HG03060 (cell line): ENCODE measurements at regions not wholly inside any gene's neighbourhood (a gene's known extent, or its start where the extent isn't known, plus 50 kb on each side); places are given as distances from the start of the nearest gene placed in this dataset.
"Not testable (repeated sequence)": the region's sequence is repeated elsewhere in the genome, so short reads cannot be mapped to it uniquely, and the experiment has no call there.

Experiments
- ATAC-seq: cut with Tn5 transposase; IDR thresholded peaks from one replicate; pipeline ENCODE4 v1.9.1; 2021; ENCODE audit warnings: low read depth, moderate number of reproducible peaks; ENCODE audit not compliant: unreplicated experiment

DNA sequence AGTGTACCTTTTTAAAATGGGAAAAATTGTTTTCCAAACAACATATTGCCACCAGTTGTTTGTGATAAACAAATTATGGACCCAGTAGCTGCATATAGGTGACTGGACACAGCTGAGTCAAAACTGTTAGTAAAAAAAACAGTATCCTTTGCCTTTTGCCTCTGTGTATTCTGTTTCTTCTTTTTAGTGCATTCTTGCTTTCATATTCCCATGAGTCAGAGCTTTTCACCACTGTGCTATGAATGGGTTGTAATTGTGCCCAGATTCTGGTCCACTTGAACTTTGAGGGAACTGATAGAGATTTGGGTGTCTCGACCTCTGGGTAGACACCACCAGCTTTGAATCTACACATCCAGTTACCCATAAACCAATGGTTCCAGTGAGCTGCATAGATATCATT is 1441.9 kb upstream of the ZEB2 start:
- ATAC-seq = no peak

DNA sequence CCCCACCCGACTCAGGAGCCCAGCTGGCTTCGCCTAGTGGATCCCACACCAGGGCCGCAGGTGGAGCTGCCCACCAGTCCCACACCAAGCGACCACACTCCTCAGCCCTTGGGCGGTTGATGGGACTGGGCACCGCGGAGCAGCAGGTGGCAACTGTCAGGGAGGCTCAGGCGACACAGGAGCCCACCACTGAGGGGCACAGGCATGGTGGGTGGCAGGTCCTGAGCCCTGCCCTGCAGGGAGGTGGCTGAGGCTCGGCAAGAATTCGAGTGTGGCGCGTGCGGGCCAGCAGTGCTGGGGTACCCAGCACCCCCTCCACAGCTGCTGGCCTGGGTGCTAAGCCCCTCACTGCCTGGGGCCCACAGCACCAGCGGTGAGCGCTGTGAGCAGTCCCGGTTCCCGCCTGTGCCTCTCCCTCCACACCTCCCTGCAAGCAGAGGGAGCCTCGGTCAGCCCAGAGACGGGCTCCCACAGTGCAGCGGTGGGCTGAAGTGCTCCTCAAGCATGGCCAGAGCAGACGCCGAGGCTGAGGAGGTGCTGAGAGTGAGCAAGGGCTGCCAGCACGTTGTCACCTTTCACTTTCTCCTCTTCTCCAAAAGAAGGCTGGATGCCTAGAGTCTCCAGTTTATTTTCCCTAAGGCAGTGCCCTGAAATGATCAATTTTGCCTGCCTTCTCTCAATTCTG is 1440.7 kb upstream of the ZEB2 start:
- ATAC-seq = no peak

DNA sequence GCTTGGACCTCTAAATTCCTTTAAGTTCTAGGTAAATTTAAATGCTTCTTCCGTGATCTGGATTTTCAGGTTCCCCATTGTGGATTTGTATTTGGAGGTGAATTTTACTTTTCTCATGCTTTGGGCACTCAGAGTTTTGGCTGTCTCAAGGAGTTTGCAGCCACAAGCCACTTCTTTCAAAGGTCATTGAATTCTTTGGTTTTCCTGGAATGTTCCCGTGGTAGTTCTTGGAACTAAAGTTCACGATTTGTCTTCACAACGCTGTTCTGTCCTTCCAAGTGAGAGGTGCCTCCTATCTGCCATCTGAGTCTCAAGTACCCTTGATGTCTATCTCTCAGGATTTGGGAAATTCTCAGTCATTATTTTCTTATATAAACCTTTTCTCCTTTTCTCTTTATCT is 1438.7 kb upstream of the ZEB2 start:
- no peak for ATAC-seq

DNA sequence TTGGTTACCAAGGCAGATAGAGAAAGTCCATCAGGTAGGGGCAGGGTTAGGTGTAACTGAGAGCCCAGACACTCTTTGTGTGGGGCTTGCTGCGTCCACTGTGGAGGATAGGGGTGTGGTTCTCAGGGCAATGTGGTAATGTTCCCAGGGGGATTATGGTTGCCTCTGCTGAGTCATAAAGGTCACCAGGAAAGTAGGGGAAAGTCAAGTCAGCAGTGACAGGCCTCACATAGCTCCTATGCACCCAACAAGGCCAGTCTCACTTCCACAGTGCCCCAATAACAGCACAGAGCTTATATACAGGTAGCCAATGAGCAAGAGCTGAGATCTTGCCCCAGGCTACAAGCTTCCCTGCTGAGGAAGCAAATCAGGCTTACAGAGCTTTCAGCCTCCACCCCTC is 1438.0 kb upstream of the ZEB2 start:
- ATAC-seq = peak; percentile 52

DNA sequence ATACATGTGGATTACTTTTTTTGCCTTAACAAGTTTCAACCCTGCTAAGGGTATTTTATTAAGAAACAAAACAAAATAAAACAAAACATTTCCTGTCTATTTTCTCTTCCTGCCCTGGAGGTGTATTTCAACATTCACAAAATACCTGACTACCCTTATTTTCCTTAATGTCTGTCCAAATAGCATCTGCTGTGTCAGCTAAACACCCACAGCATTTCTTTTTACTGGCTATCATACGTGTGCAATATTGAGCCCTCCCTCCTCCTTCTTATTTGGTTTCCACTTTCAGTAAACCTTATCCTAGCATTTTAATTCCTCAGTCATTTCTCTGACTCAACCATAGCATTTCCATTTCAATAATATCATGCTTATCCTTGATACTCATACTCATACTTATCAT is 1420.0 kb upstream of the ZEB2 start:
- ATAC-seq = no peak

DNA sequence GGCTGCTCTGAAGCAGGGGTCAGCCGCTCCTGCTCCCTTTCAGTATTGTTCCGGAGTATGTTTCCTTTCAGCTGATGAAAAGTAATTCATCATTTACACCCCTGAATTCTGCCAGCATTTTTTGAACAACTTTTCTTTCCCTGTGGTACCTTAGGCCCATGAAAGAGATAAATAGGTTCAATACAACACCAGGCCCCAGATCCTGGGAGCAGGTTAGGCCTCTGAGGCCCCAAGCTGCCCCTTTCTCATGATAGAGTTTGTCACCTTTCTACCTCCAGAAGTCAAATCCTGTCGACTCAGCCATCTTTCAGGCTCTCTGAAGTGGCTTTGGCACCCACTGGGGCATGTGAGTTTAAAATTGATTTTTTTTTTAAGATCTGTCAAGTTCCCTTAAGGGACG is 1415.1 kb upstream of the ZEB2 start:
- ATAC-seq = no peak

DNA sequence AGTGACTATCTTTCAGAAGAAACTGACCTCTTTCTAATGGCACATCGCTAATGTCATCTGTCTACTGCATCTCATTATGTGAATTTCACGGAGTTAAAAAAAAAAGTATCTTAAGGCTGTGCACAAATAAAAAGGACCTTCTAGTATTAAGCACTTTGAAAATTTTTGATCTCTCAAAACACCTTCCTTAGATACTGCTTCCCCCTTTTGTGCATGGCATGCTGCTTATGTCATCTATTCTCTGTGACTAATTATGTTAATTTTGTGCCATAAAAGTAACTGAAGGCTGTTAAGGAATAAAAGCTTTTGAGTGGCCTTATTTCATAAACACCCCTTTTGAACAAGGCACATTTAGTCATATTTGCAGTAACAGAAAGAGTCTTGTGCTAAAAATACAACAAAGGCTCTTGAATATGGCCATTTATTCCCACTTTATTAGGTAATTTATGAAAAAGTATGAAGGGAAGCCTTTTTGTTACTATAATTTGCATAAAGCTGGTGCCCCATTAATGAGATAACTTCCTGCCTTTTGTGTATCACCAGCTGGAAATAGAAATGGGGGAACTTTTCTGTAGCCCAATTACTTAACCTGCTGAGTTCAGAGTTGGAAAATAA is 1412.0 kb upstream of the ZEB2 start:
- no peak for ATAC-seq

DNA sequence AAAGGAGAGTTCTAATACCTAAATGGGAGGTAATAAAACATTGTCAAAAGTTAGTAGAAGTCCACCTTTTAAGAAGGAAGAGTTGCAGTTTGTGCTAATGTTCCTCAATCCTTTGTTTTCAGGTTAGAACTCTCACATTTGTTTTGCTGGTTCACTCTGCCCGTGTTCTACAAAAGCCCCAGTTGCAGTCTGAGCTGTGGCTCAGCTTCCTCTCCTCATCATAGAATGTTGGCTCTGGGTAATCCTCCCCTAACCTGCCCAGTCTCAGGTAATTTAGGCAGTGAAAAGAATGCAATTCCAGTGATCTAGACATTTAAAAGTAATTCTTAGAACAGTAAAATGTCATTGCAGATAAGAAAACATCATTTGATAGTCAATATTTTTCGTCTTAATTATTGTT is 1410.4 kb upstream of the ZEB2 start:
- no peak for ATAC-seq

DNA sequence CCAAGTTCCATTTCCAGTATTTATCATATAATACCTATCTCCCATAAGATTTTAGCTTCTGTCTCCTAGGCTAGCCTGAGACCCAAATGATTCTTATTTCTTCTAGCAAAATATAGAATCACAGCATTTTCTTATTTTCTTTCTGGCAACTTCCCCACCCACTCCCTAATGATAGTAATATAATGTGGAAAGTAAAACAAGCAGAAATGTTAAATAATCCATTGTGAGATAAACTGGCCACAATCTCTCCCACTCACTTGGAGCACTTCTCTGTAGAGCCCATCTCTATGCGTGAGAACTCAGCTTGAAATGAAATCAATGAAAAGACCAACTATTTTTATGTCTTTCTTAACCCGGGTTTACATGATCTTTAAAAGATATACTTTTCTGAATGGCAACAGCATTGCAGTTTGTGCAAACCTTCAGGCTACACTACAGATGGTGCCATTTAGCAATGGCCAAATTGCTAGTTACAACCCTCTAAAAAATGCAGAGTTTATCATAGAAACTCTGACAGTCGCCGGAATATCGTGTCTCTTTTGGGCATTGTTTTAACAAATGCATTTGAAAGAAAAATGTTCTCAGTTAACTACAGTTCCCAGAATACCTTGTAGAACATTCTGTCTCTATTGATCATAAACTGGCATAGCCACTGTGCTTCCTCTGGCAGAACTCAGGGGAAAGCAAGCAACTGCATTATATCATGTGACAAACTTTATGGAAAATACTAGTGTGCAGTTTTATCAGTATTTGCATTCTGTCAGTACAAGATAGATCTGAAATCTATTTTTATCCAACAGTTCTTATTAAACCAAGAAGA is 1407.4 kb upstream of the ZEB2 start:
- ATAC-seq = no peak

DNA sequence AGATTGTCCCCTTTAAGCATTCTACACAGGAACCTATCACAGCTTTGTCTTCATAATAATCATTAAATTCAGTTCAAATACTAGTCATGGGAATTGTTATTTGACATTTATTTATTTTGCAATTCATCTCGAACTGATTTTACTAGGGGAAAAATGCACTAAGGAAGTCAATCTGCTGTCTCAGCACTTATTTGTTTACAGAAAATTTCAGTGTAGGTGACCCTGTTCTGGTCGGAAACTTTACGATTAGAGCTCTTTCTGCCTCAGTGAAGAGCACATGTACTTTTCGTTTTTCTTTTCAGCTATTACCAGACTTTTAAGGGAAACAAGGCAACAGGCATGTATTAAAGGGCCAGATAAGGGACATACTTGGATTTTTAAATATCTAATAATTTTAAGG is 1405.7 kb upstream of the ZEB2 start:
- no peak for ATAC-seq

DNA sequence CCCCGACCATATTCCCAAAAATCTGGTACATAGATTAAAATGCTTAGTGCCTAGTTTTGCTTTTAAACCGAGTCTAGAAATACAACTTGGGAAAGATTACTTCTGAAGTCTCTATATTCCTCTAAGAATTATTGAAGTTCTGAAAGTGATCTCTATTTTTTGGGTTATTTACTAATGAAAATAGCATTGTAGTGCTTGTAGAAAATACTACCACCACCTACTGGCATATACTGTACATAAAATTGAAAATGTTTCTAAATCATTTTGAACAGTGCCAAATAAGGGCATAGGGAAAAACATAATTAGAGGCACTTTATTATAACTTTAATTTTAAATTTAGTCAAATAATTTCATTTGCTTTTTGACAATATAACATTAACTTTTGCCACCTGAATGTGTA is 1399.6 kb upstream of the ZEB2 start:
- ATAC-seq = no peak

DNA sequence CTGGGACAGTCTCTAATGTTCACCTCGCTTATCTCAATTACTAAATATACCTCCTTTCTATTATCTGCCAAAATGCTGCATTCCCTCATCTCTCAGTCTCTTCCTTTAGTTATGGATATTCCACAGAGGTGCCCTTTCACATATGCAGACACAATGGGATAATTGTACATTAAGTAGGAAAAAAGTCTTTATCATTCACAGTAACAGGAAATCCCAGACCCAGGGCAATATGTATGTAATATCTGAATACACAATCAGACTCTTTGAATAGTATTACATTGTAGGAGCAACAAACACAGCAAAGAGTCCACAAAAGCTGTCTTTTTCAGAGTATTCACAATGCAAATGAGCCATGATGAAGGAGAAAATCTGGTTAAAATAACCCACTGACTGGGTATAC is 1399.0 kb upstream of the ZEB2 start:
- ATAC-seq = no peak

DNA sequence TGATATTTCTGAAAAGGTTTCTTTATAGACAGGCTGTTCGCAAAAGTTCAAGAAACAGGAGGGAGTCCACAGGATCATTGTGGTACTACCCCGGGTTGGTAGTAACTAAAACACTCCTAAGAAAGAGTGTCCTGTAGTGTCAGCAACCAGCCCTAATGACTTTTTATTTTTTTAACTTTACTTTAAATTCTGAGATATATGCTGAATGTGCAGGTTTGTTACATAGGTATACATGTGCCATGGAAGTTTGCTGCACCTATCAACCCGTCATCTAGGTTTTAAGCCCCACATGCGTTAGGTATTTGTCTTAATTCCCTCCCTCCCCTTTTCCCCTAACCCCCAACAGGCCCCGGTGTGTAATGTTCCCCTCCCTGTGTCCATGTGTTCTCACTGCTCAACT is 1396.9 kb upstream of the ZEB2 start:
- no peak for ATAC-seq

DNA sequence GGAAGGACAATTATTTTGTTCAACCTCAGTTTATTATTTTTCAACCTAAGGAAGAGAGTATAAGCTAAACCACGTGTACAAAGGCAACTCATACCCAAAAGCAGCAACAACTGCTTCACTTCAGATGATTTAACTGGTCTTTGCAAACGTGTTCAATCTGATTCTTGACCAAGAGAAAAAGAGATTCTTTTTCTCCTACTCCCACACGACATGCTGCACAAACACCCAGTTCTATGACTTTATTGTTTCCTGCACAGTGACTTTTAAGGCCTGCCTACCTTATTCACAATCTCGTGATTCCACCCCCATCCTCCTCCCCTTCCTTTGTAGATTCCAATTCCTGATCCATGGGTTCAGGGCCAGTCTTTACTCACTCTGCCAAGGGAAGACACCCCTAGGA is 1394.8 kb upstream of the ZEB2 start:
- ATAC-seq = no peak

DNA sequence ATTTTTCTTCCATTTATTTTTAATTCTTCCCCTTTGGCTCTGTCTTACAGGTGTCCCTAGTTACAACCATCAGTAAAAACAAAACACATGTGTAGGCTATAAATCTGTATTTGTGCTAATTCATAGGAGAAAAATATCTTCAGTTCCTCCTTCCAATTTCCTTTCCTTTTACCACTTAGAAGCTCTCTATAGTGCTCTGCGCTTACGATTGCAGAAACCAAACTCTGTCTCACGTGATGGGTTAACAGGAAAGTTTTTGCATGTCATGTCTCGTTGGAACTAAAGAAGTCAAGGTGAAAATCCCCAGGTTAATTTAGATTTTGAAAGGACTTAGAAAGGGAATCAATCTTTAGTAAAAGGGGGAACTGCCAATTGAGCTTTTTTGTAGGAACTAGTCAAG is 1390.5 kb upstream of the ZEB2 start:
- ATAC-seq = peak; percentile 46

DNA sequence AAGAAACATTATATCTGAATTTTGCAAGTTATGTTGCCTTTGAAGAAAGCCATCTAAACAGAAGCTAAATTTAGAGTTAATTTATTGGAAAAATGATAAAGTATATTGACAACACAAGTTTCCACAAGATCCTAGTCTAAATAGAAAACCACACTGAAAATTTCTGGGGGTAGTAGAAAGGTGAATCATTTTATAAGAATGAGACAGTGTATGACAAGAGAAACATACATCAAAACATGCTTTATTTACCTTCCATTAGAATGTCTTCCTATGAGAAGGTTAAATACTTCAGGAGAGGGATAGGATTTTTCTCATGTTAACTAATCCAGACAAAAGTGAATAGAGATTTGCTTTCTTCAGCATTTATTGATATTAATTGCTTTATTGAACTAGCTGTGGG is 1389.8 kb upstream of the ZEB2 start:
- ATAC-seq = no peak

DNA sequence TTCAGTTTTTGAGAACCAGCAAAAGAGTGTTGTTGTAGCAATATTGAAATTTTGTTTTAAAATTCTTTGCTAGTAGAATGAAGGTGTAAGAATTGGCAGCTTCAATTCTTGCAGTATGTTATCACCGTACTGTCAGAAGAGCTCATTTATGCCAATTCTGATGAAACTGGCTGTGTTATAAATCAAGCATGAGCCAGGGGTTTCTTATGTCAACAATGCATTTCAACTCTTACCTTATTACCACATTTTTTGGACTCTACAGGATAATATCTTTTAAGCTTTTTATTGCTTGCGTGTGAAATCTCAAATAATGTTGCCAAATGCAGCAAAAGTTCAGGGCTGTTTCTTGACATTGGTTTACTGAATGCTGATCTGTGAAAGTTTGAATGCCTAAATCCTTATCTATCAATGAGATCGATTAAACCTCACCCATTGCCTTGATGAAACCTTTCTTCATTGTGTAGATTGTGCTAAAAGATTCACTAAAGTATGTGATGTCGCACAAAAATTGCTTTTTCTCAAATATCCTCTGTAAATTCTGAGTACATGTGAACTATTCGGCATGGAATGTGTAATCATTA is 1389.3 kb upstream of the ZEB2 start:
- ATAC-seq = no peak

DNA sequence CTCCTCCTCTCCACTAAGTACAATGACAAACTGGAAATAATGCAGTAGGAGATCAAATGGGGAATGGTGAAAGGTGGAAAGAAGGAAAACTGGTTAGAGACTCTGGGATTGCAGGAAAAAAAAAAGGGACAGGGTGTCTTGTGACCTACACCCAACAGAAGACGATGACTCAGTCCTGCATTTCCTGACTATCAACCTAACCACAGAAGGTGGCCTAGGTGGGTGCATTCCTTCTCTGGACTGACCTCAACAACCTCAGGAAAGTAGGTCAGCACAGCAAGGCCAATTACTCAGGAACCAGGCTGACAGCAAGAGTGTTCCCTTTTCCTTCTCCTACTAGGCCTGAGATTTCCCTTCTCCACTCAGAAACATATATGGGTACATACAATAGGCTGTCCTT is 1386.4 kb upstream of the ZEB2 start:
- ATAC-seq = no peak

DNA sequence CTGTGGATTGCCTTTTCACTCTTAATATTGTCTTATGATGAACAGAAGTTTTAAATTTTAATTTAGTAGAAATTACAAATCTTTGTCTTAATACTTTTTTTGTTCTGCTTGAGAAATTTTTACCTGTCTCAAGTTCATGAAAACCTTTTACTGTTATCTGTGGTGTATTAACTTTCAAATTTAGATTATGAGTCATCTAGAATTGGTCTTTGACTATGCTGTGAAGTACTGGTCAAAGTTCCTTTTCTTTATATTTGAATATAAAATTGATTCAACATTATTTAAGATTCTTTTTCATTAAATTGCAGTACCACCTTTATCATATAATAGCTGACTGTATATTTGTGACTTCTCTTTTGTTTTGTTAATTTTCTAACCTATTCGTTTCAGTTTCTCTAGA is 1385.5 kb upstream of the ZEB2 start:
- ATAC-seq = no peak

DNA sequence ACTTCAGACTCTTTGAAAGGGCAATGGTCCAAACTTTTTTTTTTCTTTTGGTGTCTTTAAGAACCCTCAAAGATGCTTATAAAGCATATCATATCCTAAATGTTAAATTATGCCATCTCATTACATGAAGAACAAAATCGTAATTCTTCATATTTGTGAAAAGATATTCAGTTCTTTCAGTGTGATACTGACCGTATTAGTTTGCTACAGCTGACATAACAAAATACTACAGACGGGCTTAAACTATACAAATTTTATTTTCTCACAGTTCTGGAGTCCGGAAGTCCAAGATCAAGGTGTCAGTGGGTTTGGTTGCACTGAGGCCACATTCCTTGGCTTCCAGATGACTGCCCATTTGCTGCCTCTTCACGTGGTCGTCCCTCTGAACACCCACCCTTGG is 1377.2 kb upstream of the ZEB2 start:
- ATAC-seq = no peak

DNA sequence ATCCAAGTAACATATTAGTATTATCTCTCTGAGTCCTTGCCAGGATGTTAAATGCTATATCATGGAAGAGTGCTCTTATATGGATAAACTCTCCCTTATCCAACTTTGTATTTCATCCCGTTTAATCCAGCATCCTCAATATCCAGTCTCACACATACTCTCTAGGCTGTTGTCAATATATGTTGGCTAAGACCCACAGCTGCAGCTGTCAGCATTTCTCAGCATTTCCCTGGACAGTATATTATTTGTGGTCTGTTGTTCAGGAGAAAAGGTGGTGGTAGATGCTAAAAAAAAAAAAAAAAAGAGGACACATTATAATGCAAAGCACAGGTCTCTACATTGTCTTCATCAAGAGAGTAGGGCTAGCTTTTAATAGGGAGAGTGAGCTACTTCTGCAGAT is 1368.0 kb upstream of the ZEB2 start:
- no peak for ATAC-seq

DNA sequence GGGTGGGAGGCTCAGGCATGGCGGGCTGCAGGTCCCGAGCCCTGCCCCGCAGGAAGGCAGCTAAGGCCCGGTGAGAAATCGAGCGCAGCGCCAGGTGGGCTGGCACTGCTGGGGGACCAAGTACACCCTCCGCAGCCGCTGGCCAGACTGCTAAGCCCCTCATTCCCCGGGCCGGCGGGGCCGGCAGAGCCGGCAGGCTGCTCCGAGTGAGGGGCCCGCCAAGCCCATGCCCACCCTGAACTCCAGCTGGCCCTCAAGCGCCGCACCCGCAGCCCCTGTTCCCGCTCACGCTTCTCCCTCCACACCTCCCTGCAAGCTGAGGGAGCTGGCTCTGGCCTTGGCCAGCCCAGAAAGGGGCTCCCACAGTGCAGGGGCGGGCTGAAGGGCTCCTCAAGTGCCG is 1361.1 kb upstream of the ZEB2 start:
- not testable (repeated sequence) for ATAC-seq
